Tibial nerve (tissue), 4 donors: ENCODE measurements at regions not wholly inside any gene's neighbourhood (a gene's known extent, or its start where the extent isn't known, plus 50 kb on each side); places are given as distances from the start of the nearest gene placed in this dataset.

ENCODE experiments used
- DNase-seq, 2 donors: peaks; one replicate each; pipeline ENCODE4 v3.0.0-alpha.2; 2019; ENCODE audit warnings: low spot score in 2 of 2
- H3K27ac ChIP-seq, 4 donors: fragments of 200-600 bp; sonication (generic) in 3 of 4; one replicate each; pipeline ENCODE4 v1.5.1; 2017 to 2019; ENCODE audit warnings: mild to moderate bottlenecking in 1 of 4
- H3K27me3 ChIP-seq, 2 donors: fragments of 200-600 bp; sonication (generic) in 1 of 2; one replicate each; pipeline versions ENCODE4 v1.5.1 to v1.6.0; 2017 to 2019
- H3K36me3 ChIP-seq, 3 donors: fragments of 200-600 bp; sonication (generic); one replicate each; pipeline ENCODE4 v1.5.1; 2018 to 2019
- H3K4me1 ChIP-seq, 4 donors: fragments of 200-600 bp; sonication (generic) in 3 of 4; one replicate each; pipeline ENCODE4 v1.5.1; 2017 to 2019
- H3K4me3 ChIP-seq, 4 donors: fragments of 200-600 bp; sonication (generic) in 3 of 4; one replicate each; pipeline ENCODE4 v1.5.1; 2017 to 2019; ENCODE audit warnings: mild to moderate bottlenecking in 1 of 4, moderate library complexity in 1 of 4
- H3K9me3 ChIP-seq, 4 donors: fragments of 200-600 bp; sonication (generic) in 3 of 4; one replicate each; pipeline ENCODE4 v1.5.1; 2017 to 2019
- CTCF ChIP-seq, 5 experiments: fragments of 200-600 bp in 3 of 5; fragments of 450-650 bp in 2 of 5; sonication (generic) in 3 of 5; IDR thresholded peaks; one replicate each; pipeline ENCODE4 v1.5.1; 2016 to 2019; ENCODE audit warnings: antibody characterized with exemption in 5 of 5, mild to moderate bottlenecking in 3 of 5, moderate library complexity in 2 of 5
- EP300 ChIP-seq, 2 donors: sonication (generic); formaldehyde crosslinking; IDR thresholded peaks; one replicate each; pipeline ENCODE4 v1.6.1; 2017; ENCODE audit warnings: antibody characterized with exemption in 2 of 2, mild to moderate bottlenecking in 1 of 2
- POLR2A ChIP-seq, 2 donors: fragments of 450-650 bp; IDR thresholded peaks; one replicate each; pipeline ENCODE4 v1.6.1; 2017; ENCODE audit warnings: antibody characterized with exemption in 2 of 2, mild to moderate bottlenecking in 2 of 2, moderate library complexity in 2 of 2
- WGBS, 2 donors: methylation state at CpG; one replicate each; pipeline ENCODE4 v1.1.5; 2018; 5-methylcytosine and 5-hydroxymethylcytosine counted together

GRCh38 chr13:79725841-79726240 is 244.9 kb downstream of the NDFIP2 start:
- Histone ChIP-seq H3K4me1 (peaks cover 0 to 28% (median 3%) of the 10 kb centered on the region in 4 donors), H3K27me3 (no peaks in the 10 kb centered on the region), H3K27ac (no peak overlapping the region), H3K9me3 (no peaks in the 10 kb centered on the region), H3K4me3 (no peak overlapping the region), H3K36me3 (no peaks in the 10 kb centered on the region)
- 60 to 69% methylated on average over 1 of the region's 1 CpG for WGBS, 2 donors
- TF ChIP-seq POLR2A (IDR thresholded peaks at IDR 0.05) (no peak), EP300 (IDR thresholded peaks at IDR 0.05) (no peak), CTCF (IDR thresholded peaks at IDR 0.05) (no peak)
- no peak for DNase-seq

GRCh38 chr13:79724348-79725103 is 243.6 kb downstream of the NDFIP2 start:
- Histone ChIP-seq H3K27ac (no peak overlapping the region), H3K27me3 (no peaks in the 10 kb centered on the region), H3K36me3 (no peaks in the 10 kb centered on the region), H3K4me1 (peaks cover 0 to 28% (median 3%) of the 10 kb centered on the region in 4 donors), H3K4me3 (no peak overlapping the region), H3K9me3 (no peaks in the 10 kb centered on the region)
- 40 to 45% methylated on average over 3 of the region's 3 CpGs for WGBS, 2 donors
- DNase-seq, result no peak
- no peak for TF ChIP-seq CTCF (IDR thresholded peaks at IDR 0.05)
- TF ChIP-seq POLR2A (IDR thresholded peaks at IDR 0.05), result no peak

- no peaks in the 10 kb centered on the region for H3K36me3 ChIP-seq
- H3K27ac ChIP-seq, result peak overlapping the region in 1 of 4 donors; percentile 4
- H3K27me3 ChIP-seq, result no peaks in the 10 kb centered on the region
- no peak for DNase-seq
- TF ChIP-seq POLR2A (IDR thresholded peaks at IDR 0.05) (no peak), CTCF (IDR thresholded peaks at IDR 0.05) (no peak), EP300 (IDR thresholded peaks at IDR 0.05) (no peak)
- no peaks in the 10 kb centered on the region for H3K9me3 ChIP-seq
- H3K4me1 ChIP-seq, result peaks cover 0 to 28% (median 3%) of the 10 kb centered on the region in 4 donors
- no peak overlapping the region for H3K4me3 ChIP-seq
- WGBS, 2 donors, result 27 to 31% methylated on average over 7 of the region's 7 CpGs
These were observed 242.6 kb downstream of the NDFIP2 start for GRCh38 chr13:79723519-79724024.

- H3K27me3 ChIP-seq, result no peaks in the 10 kb centered on the region
- H3K4me1 ChIP-seq, result peaks cover 0 to 28% (median 3%) of the 10 kb centered on the region in 4 donors
- H3K27ac ChIP-seq, result no peak overlapping the region
- no peak for DNase-seq
- TF ChIP-seq CTCF (IDR thresholded peaks at IDR 0.05) (no peak), EP300 (IDR thresholded peaks at IDR 0.05) (no peak), POLR2A (IDR thresholded peaks at IDR 0.05) (no peak)
- 44 to 59% methylated on average over 1 of the region's 1 CpG for WGBS, 2 donors
- no peak overlapping the region for H3K4me3 ChIP-seq
- no peaks in the 10 kb centered on the region for H3K36me3 ChIP-seq
- H3K9me3 ChIP-seq, result no peaks in the 10 kb centered on the region
These were observed 242.0 kb downstream of the NDFIP2 start for GRCh38 chr13:79722885-79723445.

- Histone ChIP-seq H3K4me1 (no peaks in the 10 kb centered on the region), H3K36me3 (no peaks in the 10 kb centered on the region), H3K27me3 (no peaks in the 10 kb centered on the region), H3K9me3 (no peaks in the 10 kb centered on the region), H3K27ac (no peak overlapping the region), H3K4me3 (no peak overlapping the region)
- TF ChIP-seq POLR2A (IDR thresholded peaks at IDR 0.05) (no peak), EP300 (IDR thresholded peaks at IDR 0.05) (no peak)
- 79% methylated on average over 3 of the region's 3 CpGs for WGBS, 2 donors
- DNase-seq, result no peak
These were observed 235.2 kb downstream of the NDFIP2 start for GRCh38 chr13:79716191-79716590.
